HEK293T (cell line): ENCODE measurements at regions not wholly inside any gene's neighbourhood (a gene's known extent, or its start where the extent isn't known, plus 50 kb on each side); places are given as distances from the start of the nearest gene placed in this dataset.

Experiments used
- BHLHE40 ChIP-seq: fragments of 450-650 bp; IDR thresholded peaks from 2 replicates; pipeline ENCODE4 v1.6.1; 2016; ENCODE audit warnings: mild to moderate bottlenecking, moderate library complexity, borderline replicate concordance
- FOXA1 ChIP-seq: fragments of 450-650 bp; IDR thresholded peaks from 2 replicates; pipeline ENCODE4 v1.6.1; 2016; ENCODE audit warnings: mild to moderate bottlenecking
- FOXK2 ChIP-seq: fragments of 450-650 bp; IDR thresholded peaks from 2 replicates; pipeline ENCODE4 v1.6.1; 2016; ENCODE audit warnings: mild to moderate bottlenecking
- HDGF ChIP-seq: fragments of 450-650 bp; IDR thresholded peaks from 2 replicates; pipeline ENCODE4 v1.6.1; 2017; ENCODE audit warnings: antibody characterized with exemption, borderline replicate concordance
- SP1 ChIP-seq: fragments of 450-650 bp; IDR thresholded peaks from 2 replicates; pipeline ENCODE4 v1.6.1; 2017

DNA sequence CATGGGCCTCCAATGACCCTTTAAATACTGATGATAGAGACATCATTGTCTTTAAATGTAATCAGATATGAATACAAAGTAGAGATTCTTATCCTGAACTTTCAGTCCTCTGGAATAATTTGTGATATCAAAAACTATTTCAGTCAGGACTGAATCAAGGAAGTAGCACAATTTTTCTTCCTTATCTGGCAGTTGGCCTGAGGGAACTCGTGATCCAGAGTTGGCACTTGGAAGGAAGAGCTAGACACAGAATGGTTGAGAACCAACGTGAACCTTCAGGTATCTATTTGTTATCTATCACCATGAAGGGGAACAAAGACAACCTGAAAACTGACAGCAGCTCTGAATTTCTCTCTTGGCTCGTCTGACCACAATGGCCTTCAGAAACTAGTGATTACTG lies 269.3 kb downstream of the PRDM9 start:
- TF ChIP-seq FOXA1, result no peak
- TF ChIP-seq FOXK2, result no peak
- TF ChIP-seq SP1, result no peak
- TF ChIP-seq HDGF, result no peak
- no peak for TF ChIP-seq BHLHE40
